Calu3 (cell line): ENCODE measurements at regions not wholly inside any gene's neighbourhood (a gene's known extent, or its start where the extent isn't known, plus 50 kb on each side); places are given as distances from the start of the nearest gene placed in this dataset.
"Not testable (repeated sequence)": the region's sequence is repeated elsewhere in the genome, so short reads cannot be mapped to it uniquely, and the experiment has no call there.

Experiments used
- BruUV-seq: library from RNA; stranded (reverse); fragments of 400-500 nt; replicated peaks from 2 replicates; lab custom pipeline; 2021; lab: Mats Ljungman, UMichigan
- CTCF ChIA-PET: fragments of 300-600 bp; sonication (Branson Sonifier 250); formaldehyde crosslinking; loops from one replicate; lab custom pipeline; 2022; ENCODE audit warnings: antibody characterized with exemption; lab: Charles Lee
- DNase-seq: peaks from one replicate; pipeline ENCODE4 v3.0.0; 2022
- H3K27ac Mint-ChIP-seq: one replicate; pipeline ENCODE4 v1.8.0; 2022; ENCODE audit warnings: mixed read lengths; ENCODE audit not compliant: unreplicated experiment
- H3K27me3 Mint-ChIP-seq: one replicate; pipeline ENCODE4 v1.8.0; 2022; ENCODE audit warnings: mixed read lengths; ENCODE audit not compliant: unreplicated experiment
- H3K36me3 Mint-ChIP-seq: one replicate; pipeline ENCODE4 v1.8.0; 2022; ENCODE audit warnings: mild to moderate bottlenecking, moderate library complexity, mixed read lengths; ENCODE audit not compliant: insufficient read depth, unreplicated experiment
- H3K4me1 Mint-ChIP-seq: one replicate; pipeline ENCODE4 v1.8.0; 2022; ENCODE audit warnings: mild to moderate bottlenecking, low read depth, mixed read lengths; ENCODE audit not compliant: unreplicated experiment
- H3K4me3 Mint-ChIP-seq: one replicate; pipeline ENCODE4 v1.8.0; 2022; ENCODE audit warnings: mild to moderate bottlenecking, low read depth, moderate library complexity, mixed read lengths; ENCODE audit not compliant: unreplicated experiment
- H3K9me3 Mint-ChIP-seq: one replicate; pipeline ENCODE4 v1.8.0; 2022; ENCODE audit warnings: low read depth, mixed read lengths; ENCODE audit not compliant: unreplicated experiment
- CTCF ChIP-seq: fragments of 200-600 bp; IDR thresholded peaks from one replicate; pipeline ENCODE4 v1.8.0; 2022; ENCODE audit warnings: antibody characterized with exemption; ENCODE audit not compliant: unreplicated experiment
- intact Hi-C: fragments of 100-400 bp; cut with micrococcal nuclease; formaldehyde crosslinking; loops from one replicate; pipeline ENCODE4 v1.10.0; 2022; ENCODE audit not compliant: unreplicated experiment

GRCh38 chr2:129565551-129566109 is 413.8 kb upstream of the RAB6C start:
- H3K36me3 Mint-ChIP-seq, result no peaks in the 10 kb centered on the region
- CTCF ChIA-PET, result no interaction called here
- no peak for TF ChIP-seq CTCF
- peaks cover 23% of the 10 kb centered on the region for H3K9me3 Mint-ChIP-seq
- H3K4me3 Mint-ChIP-seq, result no peak overlapping the region
- no TSS peak for BruUV-seq
- no peak for DNase-seq
- intact Hi-C loops, result no loop called here
- H3K27ac Mint-ChIP-seq, result no peak overlapping the region
- no peaks in the 10 kb centered on the region for H3K27me3 Mint-ChIP-seq
- H3K4me1 Mint-ChIP-seq, result no peaks in the 10 kb centered on the region

GRCh38 chr2:129570812-129571211 is 408.7 kb upstream of the RAB6C start:
- H3K27me3 Mint-ChIP-seq, H3K27ac Mint-ChIP-seq, H3K4me1 Mint-ChIP-seq, CTCF ChIA-PET, H3K36me3 Mint-ChIP-seq, BruUV-seq, intact Hi-C loops, H3K4me3 Mint-ChIP-seq, DNase-seq: not testable (repeated sequence)
- H3K9me3 Mint-ChIP-seq, result peaks cover 25% of the 10 kb centered on the region

GRCh38 chr2:129575431-129575830 is 404.0 kb upstream of the RAB6C start:
- peaks cover 17% of the 10 kb centered on the region for H3K9me3 Mint-ChIP-seq
- no peaks in the 10 kb centered on the region for H3K36me3 Mint-ChIP-seq
- intact Hi-C loops, result no loop called here
- CTCF ChIA-PET, result no interaction called here
- no peak for DNase-seq
- H3K4me1 Mint-ChIP-seq, result no peaks in the 10 kb centered on the region
- no peak overlapping the region for H3K27ac Mint-ChIP-seq
- no peaks in the 10 kb centered on the region for H3K27me3 Mint-ChIP-seq
- no peak overlapping the region for H3K4me3 Mint-ChIP-seq
- no TSS peak for BruUV-seq
- no peak for TF ChIP-seq CTCF

- no peaks in the 10 kb centered on the region for H3K4me1 Mint-ChIP-seq
- H3K27ac Mint-ChIP-seq, result no peak overlapping the region
- no peak overlapping the region for H3K4me3 Mint-ChIP-seq
- no peak for DNase-seq
- BruUV-seq, result no TSS peak
- no peaks in the 10 kb centered on the region for H3K27me3 Mint-ChIP-seq
- CTCF ChIA-PET, result no interaction called here
- TF ChIP-seq CTCF, result no peak
- peaks cover 17% of the 10 kb centered on the region for H3K9me3 Mint-ChIP-seq
- intact Hi-C loops, result no loop called here
- no peaks in the 10 kb centered on the region for H3K36me3 Mint-ChIP-seq
Observed at GRCh38 chr2:129575880-129576279, 403.6 kb upstream of the RAB6C start.

- intact Hi-C loops, result no loop called here
- TF ChIP-seq CTCF, result no peak
- Mint-ChIP-seq H3K36me3 (no peaks in the 10 kb centered on the region), H3K27ac (no peak overlapping the region), H3K27me3 (no peaks in the 10 kb centered on the region), H3K9me3 (peaks cover 16% of the 10 kb centered on the region), H3K4me1 (no peaks in the 10 kb centered on the region), H3K4me3 (no peak overlapping the region)
- no TSS peak for BruUV-seq
- CTCF ChIA-PET, result no interaction called here
- DNase-seq, result no peak
Observed at GRCh38 chr2:129580001-129580400, 399.5 kb upstream of the RAB6C start.
